HPDE6-E6E7 (cell line): ENCODE measurements at regions not wholly inside any gene's neighbourhood (a gene's known extent, or its start where the extent isn't known, plus 50 kb on each side); places are given as distances from the start of the nearest gene placed in this dataset.

Experiments
- DNase-seq: peaks from one replicate; pipeline ENCODE4 v3.0.0; 2011; ENCODE audit warnings: missing footprints; ENCODE audit errors: extremely low spot score

- DNase-seq, result no peak
These were observed 55.4 kb upstream of the SIRPG start for GRCh38 chr20:1712634-1713624.

- DNase-seq, result no peak
These were observed 54.4 kb upstream of the SIRPG start for GRCh38 chr20:1711826-1712601.

GRCh38 chr20:1711266-1711665 is 53.7 kb upstream of the SIRPG start:
- no peak for DNase-seq

- DNase-seq, result no peak
These were observed 52.9 kb upstream of the SIRPG start for GRCh38 chr20:1710484-1710883.

GRCh38 chr20:1707588-1708449 is 50.2 kb upstream of the SIRPG start:
- DNase-seq, result no peak
